GM12874 (cell line): ENCODE measurements at regions not wholly inside any gene's neighbourhood (a gene's known extent, or its start where the extent isn't known, plus 50 kb on each side); places are given as distances from the start of the nearest gene placed in this dataset.

Experiments used
- TF ChIP-seq, protein P1 (sequence below): IDR thresholded peaks from 2 replicates; pipeline ENCODE4 v1.5.1; 2011; ENCODE audit warnings: low read depth, mild to moderate bottlenecking, control low read depth, low read length, moderate library complexity; ENCODE audit not compliant: insufficient read depth

DNA sequence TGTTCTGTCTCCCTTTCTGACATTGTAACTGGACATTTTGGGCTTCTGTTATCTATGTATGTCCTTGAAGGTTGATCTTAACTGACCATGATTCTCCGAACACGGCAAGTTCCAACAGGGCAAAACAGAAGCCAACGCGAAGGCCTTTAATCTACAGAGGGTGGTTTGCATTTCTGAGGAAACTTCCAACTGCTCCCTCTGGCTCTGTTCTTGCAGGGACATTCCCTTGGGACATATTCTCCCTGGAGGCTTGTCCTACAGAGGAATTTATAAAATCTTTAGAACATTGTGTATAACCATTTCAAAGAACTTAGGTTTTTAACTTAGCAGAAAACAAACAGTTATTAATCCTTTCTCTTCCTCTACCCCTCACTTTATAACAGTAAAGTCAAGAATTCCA lies 189.0 kb upstream of the CDYL start:
- TF ChIP-seq, protein P1, sequence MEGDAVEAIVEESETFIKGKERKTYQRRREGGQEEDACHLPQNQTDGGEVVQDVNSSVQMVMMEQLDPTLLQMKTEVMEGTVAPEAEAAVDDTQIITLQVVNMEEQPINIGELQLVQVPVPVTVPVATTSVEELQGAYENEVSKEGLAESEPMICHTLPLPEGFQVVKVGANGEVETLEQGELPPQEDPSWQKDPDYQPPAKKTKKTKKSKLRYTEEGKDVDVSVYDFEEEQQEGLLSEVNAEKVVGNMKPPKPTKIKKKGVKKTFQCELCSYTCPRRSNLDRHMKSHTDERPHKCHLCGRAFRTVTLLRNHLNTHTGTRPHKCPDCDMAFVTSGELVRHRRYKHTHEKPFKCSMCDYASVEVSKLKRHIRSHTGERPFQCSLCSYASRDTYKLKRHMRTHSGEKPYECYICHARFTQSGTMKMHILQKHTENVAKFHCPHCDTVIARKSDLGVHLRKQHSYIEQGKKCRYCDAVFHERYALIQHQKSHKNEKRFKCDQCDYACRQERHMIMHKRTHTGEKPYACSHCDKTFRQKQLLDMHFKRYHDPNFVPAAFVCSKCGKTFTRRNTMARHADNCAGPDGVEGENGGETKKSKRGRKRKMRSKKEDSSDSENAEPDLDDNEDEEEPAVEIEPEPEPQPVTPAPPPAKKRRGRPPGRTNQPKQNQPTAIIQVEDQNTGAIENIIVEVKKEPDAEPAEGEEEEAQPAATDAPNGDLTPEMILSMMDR, result no peak

DNA sequence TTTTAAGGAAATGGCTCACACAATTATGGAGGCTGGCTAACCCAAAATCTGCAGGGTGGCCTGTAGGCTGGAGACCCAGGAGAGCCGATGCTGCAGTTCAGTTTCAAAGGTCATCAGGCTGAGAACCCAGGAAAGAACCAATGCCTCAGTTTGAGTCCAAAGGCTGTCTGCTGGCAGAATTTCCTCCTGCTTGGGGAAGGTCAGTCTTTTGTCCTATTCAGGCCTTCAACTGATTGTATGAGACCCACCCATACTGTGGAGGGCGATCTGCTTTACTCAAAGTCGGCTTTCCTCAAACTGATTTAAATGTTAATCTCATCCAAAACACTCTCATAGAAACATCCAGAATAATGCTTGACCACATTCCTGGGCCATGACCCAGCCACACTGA lies 189.7 kb upstream of the CDYL start:
- TF ChIP-seq, protein P1, result no peak

DNA sequence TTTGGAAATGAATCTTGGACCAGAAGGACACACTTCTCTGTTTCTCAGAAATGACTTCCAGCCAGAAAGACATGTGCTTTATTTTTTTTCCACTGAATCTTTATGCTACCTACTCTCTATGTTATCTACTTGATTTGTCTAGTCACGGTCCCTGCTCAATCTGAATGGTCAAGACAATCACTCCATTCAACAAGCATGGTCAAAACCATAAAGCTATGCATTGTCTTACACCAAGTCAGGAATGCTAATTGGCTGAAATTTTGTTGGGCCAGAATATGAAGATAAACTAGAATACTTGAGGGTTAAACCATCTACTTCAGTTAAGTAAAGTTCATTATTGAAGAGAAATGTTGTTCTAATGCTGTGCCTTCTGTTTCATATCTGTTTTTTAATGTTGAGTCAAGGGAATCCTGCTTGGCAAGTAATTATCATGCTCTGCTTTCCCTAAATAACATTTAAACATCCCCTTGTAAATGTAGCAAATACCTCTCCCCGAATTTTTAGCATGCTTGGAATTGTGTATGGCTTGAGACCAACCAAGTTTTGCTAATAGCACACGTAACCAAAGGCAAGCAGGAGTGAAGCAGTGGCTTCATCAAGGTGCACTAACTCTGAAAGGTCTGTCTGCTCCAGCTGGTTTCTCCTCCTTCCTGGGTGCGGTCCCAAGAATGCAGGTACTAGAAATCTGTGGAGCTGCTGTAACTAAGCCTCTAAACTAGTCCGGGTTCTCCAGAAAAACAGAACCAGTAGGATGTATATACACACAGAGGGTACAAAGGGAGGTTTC lies 190.3 kb upstream of the CDYL start:
- TF ChIP-seq, protein P1, result no peak

DNA sequence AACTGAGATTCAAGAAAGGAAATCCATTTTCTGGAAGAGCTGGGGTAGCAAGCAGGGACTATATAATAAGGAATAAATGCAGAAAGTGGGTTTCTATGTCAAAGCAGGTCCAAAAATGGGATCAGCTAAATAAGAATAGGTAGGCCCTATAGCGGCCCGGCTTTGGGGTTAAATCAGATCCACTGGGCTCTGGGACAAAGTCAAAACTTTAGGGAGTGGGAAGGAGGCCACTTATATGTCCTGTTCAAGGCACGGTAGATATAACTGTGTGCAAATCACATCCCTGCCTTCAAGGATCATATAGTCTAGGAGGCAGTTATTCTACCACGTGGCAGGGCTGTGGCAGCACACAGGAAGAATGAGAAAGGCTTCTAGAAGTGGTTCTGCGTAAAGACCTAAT lies 191.4 kb upstream of the CDYL start:
- TF ChIP-seq, protein P1, result no peak

GRCh38 chr6:4582506-4583417 lies 193.4 kb upstream of the CDYL start:
- TF ChIP-seq, protein P1, result no peak

DNA sequence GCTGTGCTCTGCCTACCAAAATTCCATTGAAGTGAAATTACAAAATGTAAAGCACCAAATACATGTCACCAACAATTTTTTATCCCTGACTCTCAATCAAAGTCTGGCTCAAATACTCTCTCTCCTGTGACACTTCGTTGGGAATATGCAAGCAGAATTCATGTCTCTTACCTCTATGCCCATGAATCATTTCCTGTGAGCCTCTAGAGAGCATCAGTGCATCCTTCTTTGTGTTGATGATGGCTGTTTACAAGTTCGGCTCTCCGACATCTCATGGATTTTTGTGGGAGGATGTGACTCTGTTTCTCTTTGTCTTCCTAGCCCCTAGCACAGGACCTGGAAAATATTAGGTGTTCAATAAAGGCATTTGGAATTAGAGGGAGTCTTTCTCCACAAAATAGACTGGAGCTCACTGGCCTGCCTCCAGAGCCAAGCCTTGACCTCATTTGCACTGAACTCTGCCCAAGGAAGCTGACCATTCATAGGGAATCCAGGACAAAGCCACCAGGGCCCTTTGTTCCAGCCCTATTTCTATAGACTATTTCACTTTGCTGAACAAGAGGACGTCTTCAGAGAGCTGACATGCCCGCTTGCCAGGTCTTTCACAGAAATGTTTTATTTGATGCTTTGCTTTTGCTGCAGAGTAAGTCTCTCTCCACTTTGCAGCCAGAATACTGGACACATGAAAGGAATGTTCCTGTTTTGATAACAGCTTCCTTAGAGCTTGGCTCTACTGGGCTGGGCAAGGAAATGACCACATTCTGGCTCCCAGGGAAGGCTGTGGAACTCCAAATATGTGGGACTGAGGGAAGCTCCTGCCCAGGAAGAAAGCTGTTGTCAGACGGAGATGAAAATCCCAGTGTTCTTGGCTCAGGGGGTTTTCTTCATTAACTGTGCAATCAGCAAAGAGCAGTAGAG lies 194.5 kb upstream of the CDYL start:
- TF ChIP-seq, protein P1, result no peak
